ENCODE measurements at regions not wholly inside any gene's neighbourhood (a gene's known extent, or its start where the extent isn't known, plus 50 kb on each side); places are given as distances from the start of the nearest gene placed in this dataset.
A peak's percentile ranks its signal among the peaks of the same experiment; 100 is the strongest.

- Histone ChIP-seq H3K9me2 (ENCODE audit: insufficient read depth) (no peaks in the 10 kb centered on the region), H3K27me3 (replicated peaks; ENCODE audit: insufficient read depth) (no peaks in the 10 kb centered on the region), H3K27ac (no peak overlapping the region), H4K20me1 (ENCODE audit: insufficient read depth) (no peaks in the 10 kb centered on the region), H3K4me3 (no peak overlapping the region), H3K9me3 (ENCODE audit: low read depth) (no peaks in the 10 kb centered on the region), H3K9ac (no peak overlapping the region), H3F3A (ENCODE audit: insufficient read depth) (no peaks in the 10 kb centered on the region), H3K36me3 (ENCODE audit: low read depth) (no peaks in the 10 kb centered on the region), H3K4me2 (ENCODE audit: unreplicated experiment) (peak overlapping the region; percentile 37), H3K4me1 (ENCODE audit: insufficient read depth) (peaks cover 11% of the 10 kb centered on the region; the same call in 1 of the 2 replicates), H3K79me2 (ENCODE audit: insufficient read depth) (no peaks in the 10 kb centered on the region), H2AFZ (no peak overlapping the region)
- peak; percentile 74 for DNase-seq
- TF ChIP-seq EZH2phosphoT487 (IDR thresholded peaks at IDR 0.05; ENCODE audit: insufficient read depth, low read depth) (no peak), EZH2 (IDR thresholded peaks at IDR 0.05; ENCODE audit: insufficient read depth, poor library complexity, severe bottlenecking) (no peak)
- WGBS, 2 experiments (ENCODE audit: low coverage in 1 of 2, low lambda C conversion rate in 2 of 2, missing lambda C conversion rate in 2 of 2) = 3 to 5% methylated on average over 3 of the region's 3 CpGs
- in situ Hi-C loops (cut with MboI) = no loop called here
Observed at GRCh38 chr13:47413112-47413511, 516.3 kb upstream of the HTR2A start.

GRCh38 chr13:47409778-47410177, 512.9 kb upstream of the HTR2A start:
- peaks cover 11% of the 10 kb centered on the region; the same call in 1 of the 2 replicates for H3K4me1 ChIP-seq (ENCODE audit: insufficient read depth)
- H3K27me3 ChIP-seq (replicated peaks; ENCODE audit: insufficient read depth) = no peaks in the 10 kb centered on the region
- in situ Hi-C loops (cut with MboI) = no loop called here
- H3K4me2 ChIP-seq (ENCODE audit: unreplicated experiment) = no peak overlapping the region
- DNase-seq = no peak
- H3K9me2 ChIP-seq (ENCODE audit: insufficient read depth) = no peaks in the 10 kb centered on the region
- WGBS, 2 experiments (ENCODE audit: low coverage in 1 of 2, low lambda C conversion rate in 2 of 2, missing lambda C conversion rate in 2 of 2) = 100% methylated on average over 1 of the region's 1 CpG
- no peak overlapping the region for H3K4me3 ChIP-seq
- no peaks in the 10 kb centered on the region for H3K9me3 ChIP-seq (ENCODE audit: low read depth)
- H3F3A ChIP-seq (ENCODE audit: insufficient read depth) = no peaks in the 10 kb centered on the region
- no peak overlapping the region for H2AFZ ChIP-seq
- H3K9ac ChIP-seq = no peak overlapping the region
- H3K36me3 ChIP-seq (ENCODE audit: low read depth) = no peaks in the 10 kb centered on the region
- no peaks in the 10 kb centered on the region for H3K79me2 ChIP-seq (ENCODE audit: insufficient read depth)
- TF ChIP-seq EZH2 (IDR thresholded peaks at IDR 0.05; ENCODE audit: insufficient read depth, poor library complexity, severe bottlenecking) (no peak), EZH2phosphoT487 (IDR thresholded peaks at IDR 0.05; ENCODE audit: insufficient read depth, low read depth) (no peak)
- no peak overlapping the region for H3K27ac ChIP-seq
- H4K20me1 ChIP-seq (ENCODE audit: insufficient read depth) = no peaks in the 10 kb centered on the region

GRCh38 chr13:47408546-47409319, 511.9 kb upstream of the HTR2A start:
- H3K4me1 ChIP-seq (ENCODE audit: insufficient read depth) = peaks cover 11% of the 10 kb centered on the region; the same call in 1 of the 2 replicates
- H3K4me2 ChIP-seq (ENCODE audit: unreplicated experiment) = no peak overlapping the region
- TF ChIP-seq EZH2phosphoT487 (IDR thresholded peaks at IDR 0.05; ENCODE audit: insufficient read depth, low read depth) (no peak), EZH2 (IDR thresholded peaks at IDR 0.05; ENCODE audit: insufficient read depth, poor library complexity, severe bottlenecking) (no peak)
- no peaks in the 10 kb centered on the region for H3K27me3 ChIP-seq (replicated peaks; ENCODE audit: insufficient read depth)
- no peaks in the 10 kb centered on the region for H3K9me3 ChIP-seq (ENCODE audit: low read depth)
- no peaks in the 10 kb centered on the region for H3K79me2 ChIP-seq (ENCODE audit: insufficient read depth)
- no peaks in the 10 kb centered on the region for H3F3A ChIP-seq (ENCODE audit: insufficient read depth)
- H3K9me2 ChIP-seq (ENCODE audit: insufficient read depth) = no peaks in the 10 kb centered on the region
- no peak overlapping the region for H3K4me3 ChIP-seq
- DNase-seq = no peak
- 64 to 68% methylated on average over 7 of the region's 7 CpGs for WGBS, 2 experiments (ENCODE audit: low coverage in 1 of 2, low lambda C conversion rate in 2 of 2, missing lambda C conversion rate in 2 of 2)
- H4K20me1 ChIP-seq (ENCODE audit: insufficient read depth) = no peaks in the 10 kb centered on the region
- no peak overlapping the region for H2AFZ ChIP-seq
- in situ Hi-C loops (cut with MboI) = no loop called here
- H3K36me3 ChIP-seq (ENCODE audit: low read depth) = no peaks in the 10 kb centered on the region
- H3K27ac ChIP-seq = no peak overlapping the region
- H3K9ac ChIP-seq = no peak overlapping the region

GRCh38 chr13:47407808-47408207, 511.0 kb upstream of the HTR2A start:
- 68 to 72% methylated on average over 5 of the region's 5 CpGs for WGBS, 2 experiments (ENCODE audit: low coverage in 1 of 2, low lambda C conversion rate in 2 of 2, missing lambda C conversion rate in 2 of 2)
- Histone ChIP-seq H3K9ac (no peak overlapping the region), H3K9me2 (ENCODE audit: insufficient read depth) (no peaks in the 10 kb centered on the region), H3K79me2 (ENCODE audit: insufficient read depth) (no peaks in the 10 kb centered on the region), H3K4me2 (ENCODE audit: unreplicated experiment) (no peak overlapping the region), H3K4me3 (no peak overlapping the region), H3K27ac (no peak overlapping the region), H3K36me3 (ENCODE audit: low read depth) (no peaks in the 10 kb centered on the region), H2AFZ (no peak overlapping the region), H3K4me1 (ENCODE audit: insufficient read depth) (peaks cover 1% of the 10 kb centered on the region; the same call in 1 of the 2 replicates), H3K27me3 (replicated peaks; ENCODE audit: insufficient read depth) (no peaks in the 10 kb centered on the region), H3K9me3 (ENCODE audit: low read depth) (no peaks in the 10 kb centered on the region), H3F3A (ENCODE audit: insufficient read depth) (no peaks in the 10 kb centered on the region), H4K20me1 (ENCODE audit: insufficient read depth) (no peaks in the 10 kb centered on the region)
- in situ Hi-C loops (cut with MboI) = no loop called here
- no peak for DNase-seq
- TF ChIP-seq EZH2 (IDR thresholded peaks at IDR 0.05; ENCODE audit: insufficient read depth, poor library complexity, severe bottlenecking) (no peak), EZH2phosphoT487 (IDR thresholded peaks at IDR 0.05; ENCODE audit: insufficient read depth, low read depth) (no peak)
